GM19452 (cell line): ENCODE measurements at regions not wholly inside any gene's neighbourhood (a gene's known extent, or its start where the extent isn't known, plus 50 kb on each side); places are given as distances from the start of the nearest gene placed in this dataset.
"Not testable (repeated sequence)": the region's sequence is repeated elsewhere in the genome, so short reads cannot be mapped to it uniquely, and the experiment has no call there.

Source experiments
- ATAC-seq: cut with Tn5 transposase; IDR thresholded peaks from one replicate; pipeline ENCODE4 v1.9.1; 2021; ENCODE audit not compliant: unreplicated experiment

DNA sequence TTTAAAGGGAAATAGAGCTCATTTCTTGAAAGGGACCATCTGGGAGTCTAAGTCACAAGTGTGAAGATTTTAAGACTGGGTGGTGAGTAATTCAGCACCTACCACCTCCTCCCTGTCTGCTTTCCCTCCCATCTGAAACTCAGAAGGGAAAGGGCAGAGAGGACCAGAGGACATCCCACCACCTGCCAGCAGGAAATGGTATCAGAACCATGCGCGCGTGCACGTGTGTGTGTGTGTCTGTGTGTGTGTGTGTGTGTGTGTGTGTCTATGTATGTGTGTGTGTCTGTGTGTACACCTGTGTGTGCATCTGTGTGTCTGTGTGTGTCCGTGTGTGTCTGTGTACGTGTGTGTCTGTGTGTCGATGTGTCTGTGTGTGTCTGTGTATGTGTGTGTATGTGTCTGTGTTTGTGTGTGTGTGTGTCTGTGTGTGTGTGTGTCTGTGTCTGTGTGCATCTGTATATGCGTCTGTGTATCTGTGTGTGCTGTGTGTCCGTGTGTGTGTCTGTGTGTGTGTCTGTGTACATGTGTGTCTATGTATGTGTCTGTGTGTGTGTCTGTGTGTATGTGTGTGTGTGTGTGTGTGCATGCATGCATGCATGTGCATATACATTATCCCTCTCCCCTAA lies 76.8 kb downstream of the ZFP36L2 start:
- no peak for ATAC-seq

DNA sequence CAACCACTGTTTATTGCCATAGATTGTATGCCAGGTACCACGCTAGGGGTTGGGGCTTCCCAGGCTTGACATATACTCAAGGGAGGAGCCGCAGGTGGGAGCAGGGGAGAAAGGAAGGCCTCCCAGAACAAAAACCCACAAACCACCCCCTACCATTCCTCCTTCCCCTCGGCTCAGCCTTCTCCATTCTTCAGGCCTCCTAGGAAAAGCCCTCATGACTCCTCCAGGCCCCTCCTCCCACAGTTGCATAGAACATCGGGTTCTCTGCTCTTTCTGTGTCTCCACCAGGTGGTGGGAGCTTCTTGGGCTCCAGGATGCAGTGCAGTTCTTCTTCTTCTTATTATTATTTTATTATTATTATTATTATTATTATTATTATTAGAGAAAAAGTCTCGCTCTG lies 80.3 kb downstream of the ZFP36L2 start:
- no peak for ATAC-seq

DNA sequence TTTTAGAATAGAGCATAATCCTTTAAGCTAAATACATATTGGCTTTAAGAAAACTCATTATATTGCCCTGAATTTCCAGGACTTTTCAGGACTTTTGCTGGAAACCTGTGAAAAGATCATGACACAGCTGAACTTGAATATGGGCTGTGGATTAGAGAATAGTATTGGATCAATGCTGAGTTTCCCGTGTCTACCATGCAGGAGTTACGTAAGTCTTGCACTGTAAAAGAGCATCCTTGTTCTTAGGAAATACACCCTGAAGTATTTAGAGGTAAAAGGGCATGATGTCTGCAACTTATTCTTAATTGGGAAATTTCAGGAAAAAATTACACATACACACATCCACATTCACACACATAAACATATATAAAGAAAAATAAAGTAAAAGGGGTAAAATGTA lies 82.1 kb downstream of the ZFP36L2 start:
- ATAC-seq, result no peak

DNA sequence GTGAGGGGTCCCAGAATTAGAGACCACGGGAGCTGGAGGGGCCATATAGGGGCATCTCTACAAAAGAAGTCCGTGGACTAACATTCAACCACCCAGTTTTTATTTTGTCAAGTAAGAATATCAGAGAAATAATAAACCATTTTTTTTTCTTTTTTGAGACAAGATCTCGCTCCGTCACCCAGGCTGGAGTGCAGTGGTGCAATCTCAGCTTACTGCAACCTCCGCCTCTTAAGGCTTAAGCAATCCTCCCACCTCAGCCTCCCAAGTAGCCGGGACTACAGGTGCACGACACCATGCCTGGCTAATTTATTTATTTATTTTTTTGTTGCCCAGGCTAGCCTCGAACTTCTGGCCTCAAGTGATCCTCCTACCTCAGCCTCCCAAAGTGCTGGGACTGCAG lies 82.7 kb downstream of the ZFP36L2 start:
- no peak for ATAC-seq

DNA sequence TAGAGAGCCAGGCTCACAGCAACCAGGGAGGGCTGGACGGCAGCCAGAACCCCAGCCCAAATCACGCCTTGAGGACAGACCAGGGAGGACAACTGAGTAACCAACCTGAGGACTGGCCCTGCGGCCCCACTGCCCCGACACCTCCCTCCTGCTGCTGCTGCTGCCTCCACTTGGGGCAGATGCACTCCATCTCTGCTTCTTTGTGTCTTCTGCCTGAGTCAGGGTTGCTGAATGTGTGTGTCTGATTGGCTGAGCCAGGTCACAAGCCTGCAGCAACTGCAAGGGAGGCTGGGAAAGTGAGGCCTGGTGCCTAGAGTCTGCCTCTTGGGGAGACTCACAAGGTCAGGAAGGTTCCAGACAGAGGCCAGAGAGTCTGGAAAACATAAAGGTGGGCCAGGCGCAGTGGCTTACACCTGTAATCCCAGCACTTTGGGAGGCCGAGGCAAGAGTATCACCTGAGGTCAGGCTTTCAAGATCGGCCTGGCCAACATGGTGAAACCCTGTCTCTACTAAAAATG lies 83.4 kb downstream of the ZFP36L2 start:
- ATAC-seq, result no peak

DNA sequence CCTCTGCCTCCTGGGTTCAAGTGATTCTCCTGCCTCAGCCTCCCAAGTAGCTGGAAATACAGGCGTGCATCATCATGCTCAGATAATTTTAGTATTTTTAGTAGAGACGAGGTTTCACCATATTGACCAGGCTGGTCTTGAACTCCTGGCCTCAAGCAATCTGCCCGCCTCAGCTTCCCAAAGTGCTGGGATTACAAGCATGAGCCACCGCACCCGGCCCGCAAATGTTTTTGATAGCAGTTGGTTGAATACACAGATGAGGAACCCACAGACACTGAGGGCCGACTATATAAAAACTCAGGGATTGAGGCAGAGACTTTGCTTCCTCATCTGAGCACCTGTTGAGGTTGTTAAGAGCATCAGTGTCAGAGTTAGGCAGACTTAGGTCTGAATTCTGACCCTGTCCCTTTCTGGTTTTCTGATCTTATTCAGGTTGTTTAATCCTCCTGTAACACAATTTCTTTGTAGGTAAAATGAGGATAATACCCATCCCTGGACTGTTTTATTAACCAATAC lies 84.7 kb downstream of the ZFP36L2 start:
- ATAC-seq, result not testable (repeated sequence)

DNA sequence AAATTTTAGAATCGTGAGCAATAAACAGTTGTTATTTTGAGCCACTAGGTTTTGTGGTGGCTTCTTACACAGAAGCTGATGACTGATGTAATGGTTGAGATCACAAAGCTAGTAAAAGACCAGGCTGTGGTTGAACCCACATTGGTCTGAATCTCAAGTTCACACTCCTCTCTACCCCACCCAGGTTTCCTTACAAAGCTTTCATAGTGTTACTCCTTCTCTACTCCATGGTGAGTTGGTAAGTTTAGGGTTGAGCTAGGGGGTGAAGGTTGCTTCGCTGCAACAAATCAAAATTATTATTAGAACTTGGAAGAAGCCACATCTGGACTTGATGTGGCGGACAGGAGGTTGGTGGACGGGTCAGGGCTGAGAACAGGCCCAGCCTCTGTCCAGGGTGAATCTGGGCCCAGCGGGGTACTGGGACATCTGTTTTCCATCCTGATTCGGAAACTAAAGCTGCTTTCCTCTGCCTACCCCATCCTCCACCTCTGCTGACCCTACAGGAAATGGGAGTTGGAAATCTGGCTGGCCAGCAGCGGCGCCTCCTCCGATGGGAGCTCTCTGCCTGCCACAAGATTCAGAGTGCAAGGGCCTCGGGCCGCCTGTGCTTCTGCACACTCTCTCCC lies 86.3 kb downstream of the ZFP36L2 start:
- no peak for ATAC-seq

DNA sequence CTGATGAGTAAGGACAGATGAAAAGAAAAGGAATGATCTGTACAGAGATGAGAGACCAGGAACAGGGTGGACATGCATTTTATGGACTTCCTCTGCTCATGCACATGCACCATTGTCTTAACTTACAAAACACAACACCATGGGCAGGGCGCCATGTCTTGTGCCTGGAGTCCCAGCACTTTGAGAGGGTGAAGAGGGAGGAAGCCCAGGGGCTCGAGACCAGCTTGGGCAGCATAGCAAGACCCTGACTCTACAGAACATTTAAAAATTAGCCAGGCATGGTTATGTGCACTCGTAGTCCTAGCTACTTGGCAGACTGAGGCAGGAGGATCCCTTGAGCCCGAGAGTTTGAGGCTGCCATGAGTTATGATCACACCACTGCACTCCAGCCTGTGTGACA lies 86.9 kb downstream of the ZFP36L2 start:
- no peak for ATAC-seq

DNA sequence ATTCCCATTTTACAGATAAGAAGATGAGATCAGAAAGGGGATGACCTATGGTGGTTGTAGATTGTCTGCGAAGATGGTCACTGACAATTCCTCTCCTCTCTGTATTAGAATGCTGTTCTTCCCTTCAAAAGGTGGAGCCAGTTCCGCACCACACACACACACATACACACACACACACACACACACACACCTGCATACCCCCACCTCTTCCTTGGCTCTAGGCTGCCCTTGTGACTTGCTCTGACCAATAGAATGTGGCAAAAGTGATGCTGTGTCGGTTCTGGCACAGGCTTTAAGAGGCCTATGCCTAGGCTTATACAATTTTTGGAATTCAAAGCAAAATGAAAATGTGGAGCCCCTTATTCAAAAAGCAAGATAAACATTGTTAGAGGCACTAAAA lies 88.0 kb downstream of the ZFP36L2 start:
- no peak for ATAC-seq

DNA sequence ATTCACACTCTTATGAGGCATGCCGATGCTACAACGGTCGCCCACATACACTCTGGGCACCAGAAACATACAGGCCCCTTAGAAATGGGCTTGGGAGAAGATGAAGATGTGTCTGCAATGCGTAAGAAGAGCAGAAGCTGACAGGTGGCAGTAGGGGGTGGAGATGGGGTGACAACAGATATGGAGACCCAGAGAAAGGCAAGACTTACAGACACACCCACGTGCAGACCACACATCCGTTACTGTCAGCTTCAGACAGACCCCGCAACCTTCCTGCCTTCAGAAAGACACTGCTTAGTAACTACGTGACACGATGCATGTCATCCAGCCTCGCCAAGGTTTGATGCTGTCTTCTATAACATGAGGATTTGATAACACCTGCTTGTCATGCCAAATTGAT lies 89.5 kb downstream of the ZFP36L2 start:
- no peak for ATAC-seq

DNA sequence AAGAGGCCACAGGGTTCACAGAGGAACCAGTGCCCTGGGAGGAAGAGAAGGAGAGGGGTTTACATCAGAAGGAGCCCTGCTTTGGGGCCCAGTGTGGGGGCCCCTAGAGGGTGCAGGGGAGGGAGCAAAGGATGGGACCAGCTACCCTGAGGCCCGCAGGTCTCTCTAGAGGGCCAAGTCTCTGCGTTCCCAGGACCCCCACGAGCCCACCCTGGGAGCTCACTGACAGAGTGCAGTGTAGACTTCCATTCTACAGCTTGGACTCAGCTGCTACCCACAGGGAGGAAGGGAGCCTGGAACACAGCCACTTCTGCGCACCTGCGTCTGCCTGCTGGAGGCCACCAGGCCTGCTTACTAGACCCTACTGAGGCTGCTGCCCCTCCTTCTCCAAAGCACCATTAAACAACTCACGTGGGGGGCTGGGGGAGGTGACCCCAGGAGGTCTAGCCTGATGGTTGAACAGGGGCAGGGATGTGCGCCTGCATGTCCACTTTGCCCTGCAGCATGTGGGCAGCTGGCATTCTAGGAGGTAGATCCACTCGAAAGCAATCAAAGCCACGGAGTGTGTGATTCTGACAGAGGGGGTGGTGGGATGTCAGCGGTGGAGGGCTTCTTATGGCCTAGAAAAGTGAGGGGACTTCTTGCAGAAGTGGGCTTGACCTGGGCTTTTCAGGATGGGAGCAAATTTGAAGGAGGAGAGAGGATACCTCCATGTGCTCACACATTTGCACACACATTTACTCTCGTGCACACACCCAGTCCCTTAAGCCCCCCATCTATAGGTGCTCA lies 90.2 kb downstream of the ZFP36L2 start:
- no peak for ATAC-seq

DNA sequence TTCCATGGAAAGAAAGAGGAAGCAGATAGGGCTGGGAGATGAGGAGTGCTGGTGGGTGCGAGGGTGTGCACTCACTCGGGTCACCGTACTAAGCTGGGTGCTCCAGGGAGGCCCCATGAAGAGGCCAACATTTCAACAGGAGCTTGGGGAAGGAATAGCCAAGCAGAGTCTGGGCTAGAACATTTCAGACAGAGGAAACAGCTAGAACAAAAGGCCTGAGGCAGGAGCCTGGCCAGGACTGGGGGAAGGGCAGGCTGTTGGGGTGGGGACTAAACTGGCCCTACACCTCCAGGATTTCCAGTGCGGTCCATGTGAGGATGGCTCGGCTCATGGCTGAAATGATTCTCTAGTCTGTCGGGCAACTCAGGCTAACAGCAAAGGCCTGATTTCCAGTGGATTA lies 90.8 kb downstream of the ZFP36L2 start:
- no peak for ATAC-seq

DNA sequence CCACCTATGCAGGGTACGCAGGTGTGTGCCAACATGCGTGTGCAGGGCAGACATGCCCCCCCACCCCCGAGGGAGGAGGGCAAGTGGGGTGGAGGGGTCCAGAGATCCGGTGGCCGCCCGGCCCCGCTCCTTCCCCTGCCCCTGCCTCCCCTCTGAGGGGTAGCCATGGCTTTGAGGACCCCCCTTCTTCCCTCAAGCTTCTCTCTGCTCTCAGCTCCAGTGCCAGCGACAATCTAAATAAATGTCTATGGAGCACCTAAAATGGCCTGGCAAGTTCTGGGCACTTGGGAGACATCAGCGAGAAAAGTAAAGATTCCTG lies 91.9 kb downstream of the ZFP36L2 start:
- ATAC-seq, result no peak

DNA sequence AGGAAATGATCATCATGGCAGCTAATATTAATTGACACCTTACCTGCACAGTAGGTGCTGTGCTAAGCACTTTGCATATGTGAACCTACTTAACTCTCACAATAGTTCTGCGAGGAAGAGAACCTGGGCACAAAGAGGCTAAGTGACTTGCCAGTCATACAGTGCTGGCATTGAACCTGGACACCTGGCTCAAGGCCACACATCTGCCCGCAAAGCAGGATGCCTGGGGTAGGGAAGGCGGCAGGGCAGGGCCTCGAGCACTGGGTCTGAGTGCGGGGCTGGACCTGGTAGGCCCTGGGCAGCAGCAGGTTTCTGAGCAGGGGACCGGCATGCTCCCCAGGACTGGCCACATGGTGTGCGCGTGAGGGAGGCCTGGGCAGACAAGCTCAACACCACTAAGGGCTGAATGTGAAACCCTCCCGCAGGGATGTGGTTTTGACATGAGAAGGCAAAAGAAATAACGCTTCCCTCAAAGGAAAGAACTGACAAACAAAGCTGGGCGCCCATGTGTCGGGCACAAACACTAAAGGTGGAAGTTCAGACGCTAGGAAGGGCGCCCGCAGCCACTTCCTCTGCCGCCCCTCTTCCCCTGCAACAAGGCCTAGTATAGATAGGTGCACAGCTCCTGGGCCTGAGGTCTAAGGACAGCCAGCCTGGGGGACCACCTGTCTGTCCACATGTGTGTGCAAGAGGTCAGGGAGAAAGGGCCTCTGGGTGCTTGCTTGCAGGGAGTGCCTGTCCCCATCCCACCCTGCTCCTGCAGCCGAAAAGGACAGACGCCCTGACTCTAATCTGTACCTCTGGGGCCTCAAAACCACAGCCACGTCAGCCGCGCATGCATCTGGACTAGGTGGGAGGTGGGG lies 92.5 kb downstream of the ZFP36L2 start:
- peak; percentile 40 for ATAC-seq

DNA sequence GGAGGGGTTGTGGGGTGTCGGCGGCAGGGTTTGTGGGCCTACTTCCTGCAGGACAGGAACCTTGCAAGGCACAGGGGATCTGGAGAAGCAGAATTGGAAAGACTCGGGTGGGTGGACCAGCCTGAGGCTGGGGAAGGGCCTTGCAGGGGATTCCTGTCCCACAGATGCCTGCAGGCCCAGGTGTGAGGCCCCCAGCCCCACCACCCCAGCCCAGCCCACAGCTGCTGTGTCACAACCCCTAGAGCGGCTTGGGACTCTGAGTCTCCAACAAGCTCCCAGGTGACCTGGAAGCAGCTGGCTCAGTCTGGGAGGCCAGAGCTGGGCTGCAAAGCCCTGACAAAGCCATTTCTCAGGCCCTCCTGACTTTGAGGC lies 93.1 kb downstream of the ZFP36L2 start:
- no peak for ATAC-seq

DNA sequence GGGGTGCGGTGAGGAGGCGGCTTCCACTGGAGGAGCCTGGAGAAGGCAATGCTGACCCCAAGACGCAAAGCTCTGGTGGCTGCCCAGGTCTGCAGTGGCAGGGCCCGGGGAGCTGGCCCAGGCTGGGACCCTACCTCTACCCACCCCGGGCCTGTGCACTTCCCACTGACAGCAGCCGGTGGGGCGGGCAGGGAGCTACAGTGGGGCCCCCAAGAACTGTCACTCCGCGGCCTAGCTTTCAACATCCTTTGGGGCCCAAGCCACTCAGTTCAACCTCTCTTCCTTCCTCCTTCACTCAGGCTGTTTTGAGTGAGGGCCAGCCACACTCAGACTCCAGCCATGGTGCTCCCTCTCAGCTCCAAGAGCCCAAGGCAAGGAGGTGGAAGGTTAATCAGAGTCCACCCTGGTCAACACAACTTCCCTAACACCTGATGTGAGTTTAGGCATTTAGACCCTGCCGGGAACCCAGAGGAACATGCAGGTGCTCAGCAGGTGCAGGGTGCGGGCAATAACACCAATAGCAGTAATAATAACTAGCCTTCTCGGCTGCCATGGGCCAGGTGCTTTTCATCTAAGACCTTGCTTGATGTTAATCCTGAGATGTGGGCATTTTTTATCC lies 93.6 kb downstream of the ZFP36L2 start:
- ATAC-seq, result no peak

DNA sequence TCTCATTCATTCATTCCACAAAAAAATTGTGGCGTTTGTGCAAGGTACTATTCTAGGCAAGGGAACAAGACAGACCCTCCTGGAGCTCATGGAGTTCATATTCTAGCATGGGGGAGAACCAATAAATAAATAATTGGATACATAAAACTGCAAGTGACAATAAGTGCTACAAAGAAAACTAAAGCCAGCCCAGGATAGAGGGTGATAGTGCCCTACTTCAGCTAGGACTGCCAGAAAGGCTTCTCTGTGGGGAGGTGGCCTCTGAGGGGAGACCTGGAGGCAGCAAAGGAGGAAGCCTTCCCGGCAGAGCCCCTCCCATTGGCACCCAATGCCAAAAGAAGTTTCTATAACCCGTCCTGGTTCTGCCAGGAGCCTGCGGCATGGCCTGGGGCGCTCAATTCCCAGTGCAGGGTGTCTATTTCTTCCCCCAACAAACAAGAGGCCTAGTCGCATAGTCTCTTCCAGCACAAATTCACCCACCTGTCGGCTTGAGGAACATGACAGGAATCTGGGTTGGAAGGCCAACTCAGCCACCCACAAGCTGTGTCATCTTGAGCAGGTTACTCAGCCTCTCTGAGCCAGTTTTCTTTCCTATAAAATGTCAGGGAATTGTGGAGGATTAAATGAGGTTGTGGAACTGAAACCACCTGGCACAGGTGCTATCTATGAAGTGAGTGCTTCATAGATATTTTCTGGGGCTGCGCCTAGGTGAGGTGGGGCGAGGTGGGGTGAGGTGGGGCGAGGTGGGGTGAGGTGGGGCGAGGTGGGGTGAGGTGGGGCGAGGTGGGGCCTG lies 94.3 kb downstream of the ZFP36L2 start:
- no peak for ATAC-seq

DNA sequence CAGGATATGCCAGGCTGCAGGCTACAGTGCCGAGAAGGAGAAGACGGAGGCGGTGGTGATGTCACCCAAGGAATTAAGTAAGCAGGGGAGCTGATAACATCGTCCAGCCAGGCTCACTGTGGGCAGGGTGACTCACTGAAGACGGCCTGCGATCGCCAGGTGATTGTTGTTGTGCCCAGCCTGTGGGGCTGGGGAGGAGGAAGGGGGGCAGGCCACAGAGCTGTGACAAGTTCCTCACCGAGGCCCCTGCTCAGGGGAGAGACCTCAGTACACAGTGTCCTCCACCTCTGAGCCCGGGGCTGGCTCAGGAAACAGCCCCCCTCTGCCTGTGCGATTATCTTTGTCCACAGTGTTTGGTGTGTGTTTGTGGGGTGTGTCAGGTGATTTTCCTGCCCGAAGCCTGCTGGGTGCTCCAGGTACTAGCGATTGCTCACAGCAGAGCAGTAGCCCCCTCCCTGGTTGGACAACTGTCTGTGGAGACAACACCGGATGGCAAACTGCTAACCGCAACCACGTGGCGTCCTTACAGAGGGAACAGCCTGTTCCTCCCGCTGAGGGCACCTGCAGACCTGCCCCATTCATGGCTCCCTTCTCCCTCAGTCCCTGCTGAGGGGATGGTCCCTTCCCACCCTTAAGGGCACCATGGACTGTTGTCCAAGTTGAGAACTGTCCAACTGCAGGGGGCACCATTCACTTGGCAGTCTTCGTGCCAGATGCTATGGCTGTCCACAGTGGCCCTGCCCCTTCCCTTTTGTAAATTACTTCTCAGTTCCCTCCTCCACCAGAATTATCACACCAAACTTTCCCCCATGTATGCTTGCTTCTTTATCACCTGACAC lies 95.1 kb downstream of the ZFP36L2 start:
- peak; percentile 50 for ATAC-seq

DNA sequence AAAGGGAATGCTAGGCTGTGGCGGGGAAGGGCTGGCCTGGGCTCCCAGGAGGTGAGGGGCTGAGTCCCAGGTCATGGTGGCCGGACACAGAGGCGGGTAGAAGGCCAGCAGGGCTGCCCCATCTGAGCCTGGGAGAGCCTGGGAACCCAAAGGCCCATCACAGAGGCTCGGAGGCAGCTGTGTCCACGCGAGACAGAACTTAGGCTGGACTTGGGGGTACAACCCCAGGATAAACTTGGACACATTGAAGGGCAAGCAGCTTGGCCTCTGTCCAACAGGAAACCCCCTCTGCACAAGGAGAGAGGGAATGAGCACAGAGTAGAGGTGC lies 95.9 kb downstream of the ZFP36L2 start:
- no peak for ATAC-seq
